GM12873 (cell line): ENCODE measurements at regions not wholly inside any gene's neighbourhood (a gene's known extent, or its start where the extent isn't known, plus 50 kb on each side); places are given as distances from the start of the nearest gene placed in this dataset.

Experiments used
- CTCF ChIP-seq: IDR thresholded peaks from 2 replicates; pipeline ENCODE4 v1.5.1; 2012; ENCODE audit warnings: low read depth, mild to moderate bottlenecking, moderate library complexity, low read length, control low read depth; ENCODE audit not compliant: insufficient read depth; ENCODE audit errors: missing control alignments

- TF ChIP-seq CTCF, result no peak
Measured at GRCh38 chr11:28529046-28529445, 420.9 kb downstream of the METTL15 start.

GRCh38 chr11:28528217-28528616 lies 420.0 kb downstream of the METTL15 start:
- TF ChIP-seq CTCF, result no peak

GRCh38 chr11:28526406-28526751 lies 418.2 kb downstream of the METTL15 start:
- no peak for TF ChIP-seq CTCF

GRCh38 chr11:28525636-28526405 lies 417.6 kb downstream of the METTL15 start:
- no peak for TF ChIP-seq CTCF

- TF ChIP-seq CTCF, result no peak
Measured at GRCh38 chr11:28524098-28524497, 415.9 kb downstream of the METTL15 start.

- no peak for TF ChIP-seq CTCF
Measured at GRCh38 chr11:28521075-28521474, 412.9 kb downstream of the METTL15 start.

GRCh38 chr11:28520291-28520690 lies 412.1 kb downstream of the METTL15 start:
- no peak for TF ChIP-seq CTCF
